Posterior cingulate gyrus (tissue), 11 donors: ENCODE measurements at regions not wholly inside any gene's neighbourhood (a gene's known extent, or its start where the extent isn't known, plus 50 kb on each side); places are given as distances from the start of the nearest gene placed in this dataset.
"Not testable (repeated sequence)": the region's sequence is repeated elsewhere in the genome, so short reads cannot be mapped to it uniquely, and the experiment has no call there.

Source experiments
- DNase-seq, 10 donors: peaks; one replicate each; pipeline versions ENCODE4 v3.0.0 to v3.0.0-alpha.2; 2020 to 2021; ENCODE audit warnings: mixed read lengths in 3 of 10
- intact Hi-C: fragments of 100-400 bp; cut with DNase I; formaldehyde crosslinking; loops from one replicate; pipeline ENCODE4 v1.15.1; 2023

DNA sequence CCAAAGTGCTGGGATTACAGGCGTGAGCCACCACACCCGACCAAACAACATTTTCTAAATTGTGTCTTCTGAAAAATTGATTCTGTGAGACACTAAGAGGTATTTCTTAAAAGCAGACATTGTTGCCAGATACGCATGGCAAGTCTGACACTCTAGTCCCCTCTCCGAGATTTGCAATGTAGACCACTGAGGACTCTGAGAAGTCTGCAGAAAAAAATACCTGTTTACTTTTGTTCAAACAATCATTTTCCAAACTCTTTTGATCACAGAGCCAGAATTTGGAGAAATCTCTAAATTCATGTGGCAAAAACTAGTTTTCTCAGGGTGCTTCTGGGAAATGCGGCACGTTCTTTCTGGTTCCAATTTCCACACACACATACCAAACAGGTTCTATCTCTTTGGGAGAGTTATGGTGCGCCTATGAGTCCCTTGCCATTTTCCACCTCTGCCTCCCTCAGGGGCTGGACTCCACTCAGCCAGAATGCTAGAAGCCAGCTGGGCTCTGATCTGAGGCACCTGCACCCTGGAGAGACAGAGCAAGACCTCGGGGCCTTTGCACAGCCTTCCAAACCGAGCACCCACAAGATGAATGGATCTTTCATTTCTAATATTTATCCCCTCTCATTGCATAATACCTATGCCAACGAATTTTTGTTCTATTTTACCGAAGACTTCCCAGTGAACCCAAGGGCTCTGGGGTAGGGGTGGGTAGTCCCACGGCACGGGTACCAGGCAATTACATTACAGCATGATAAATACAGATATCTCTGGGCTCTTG lies 152.7 kb downstream of the MYCN start:
- DNase-seq: no peak
- intact Hi-C loops: no loop called here

DNA sequence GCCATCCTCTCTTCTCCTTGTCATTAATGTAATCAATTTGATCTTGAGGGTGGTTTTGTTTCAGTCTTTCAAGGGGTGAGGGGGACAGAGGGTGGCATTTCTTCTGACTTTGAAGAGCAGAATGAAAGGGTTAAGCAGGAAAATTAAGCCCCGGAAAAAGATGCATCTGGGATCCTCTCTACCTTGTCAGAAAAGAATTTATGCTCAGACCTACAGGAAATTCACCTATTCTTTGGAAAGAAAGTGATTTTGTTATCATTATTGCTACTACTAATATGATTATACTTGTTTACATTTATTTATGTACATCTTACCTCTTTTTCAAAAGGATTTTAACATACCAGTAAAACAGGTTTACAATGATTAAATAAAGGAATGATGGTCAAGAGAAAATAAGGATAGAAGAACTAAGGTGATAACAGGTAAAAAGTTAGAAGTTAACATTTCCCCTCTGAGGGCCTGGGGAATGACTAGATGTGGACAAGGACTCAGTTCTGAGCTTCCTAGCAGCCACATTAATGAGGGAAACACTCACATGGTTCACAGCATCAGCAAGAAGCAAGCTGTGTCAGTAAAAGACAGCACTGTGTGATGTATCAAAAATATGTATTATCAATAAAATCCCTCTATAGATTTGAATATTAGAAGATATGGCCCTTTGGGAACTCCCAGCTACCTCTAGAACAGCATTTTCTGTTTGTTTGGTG lies 151.4 kb downstream of the MYCN start:
- intact Hi-C loops: no loop called here
- no peak for DNase-seq

DNA sequence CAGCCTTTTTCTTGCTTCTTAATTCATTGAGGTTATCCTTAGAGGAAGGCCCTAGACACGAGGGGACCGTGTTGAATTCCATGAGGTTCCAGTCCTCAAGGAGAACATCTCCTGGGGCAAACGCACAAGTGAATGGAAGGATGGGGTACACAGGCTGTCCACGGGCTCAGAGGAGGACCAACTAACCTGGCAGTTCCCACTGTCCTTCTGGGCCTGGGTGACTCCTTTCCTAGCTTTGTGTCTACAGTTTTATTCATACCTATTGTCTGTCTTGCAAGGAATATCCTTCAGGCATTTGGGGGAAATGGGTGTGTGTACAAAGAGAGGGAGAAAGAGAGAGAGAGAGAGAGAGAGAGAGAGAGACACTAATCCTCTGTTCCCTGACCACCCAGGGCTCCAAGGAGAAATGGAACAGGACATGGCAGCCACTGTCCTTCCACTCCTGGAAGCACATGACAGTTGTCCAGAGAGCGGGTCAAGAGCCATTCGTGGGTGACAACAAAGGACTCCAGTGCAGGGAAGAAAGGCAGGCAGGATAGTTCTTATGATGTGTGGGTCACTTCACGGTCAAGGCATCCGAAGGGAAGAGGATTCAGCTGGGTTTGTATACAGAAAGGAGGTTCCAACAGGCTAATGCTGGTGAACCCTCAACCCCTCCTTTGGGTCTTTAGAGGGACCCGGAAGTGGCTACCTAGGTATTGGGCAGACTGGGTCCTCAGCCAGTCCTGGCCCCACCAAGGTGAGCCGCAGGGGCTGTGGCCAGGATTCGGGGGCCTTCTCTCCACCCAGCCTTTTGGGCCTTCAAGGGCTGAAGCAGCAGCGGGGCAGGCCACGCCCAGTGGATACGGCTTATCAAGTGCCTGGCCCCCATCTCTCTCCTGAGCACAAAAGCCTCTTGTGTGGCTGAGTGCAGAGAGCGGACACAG lies 150.6 kb downstream of the MYCN start:
- intact Hi-C loops: no loop called here
- peak in 1 of 10 donors; percentile 81 for DNase-seq

DNA sequence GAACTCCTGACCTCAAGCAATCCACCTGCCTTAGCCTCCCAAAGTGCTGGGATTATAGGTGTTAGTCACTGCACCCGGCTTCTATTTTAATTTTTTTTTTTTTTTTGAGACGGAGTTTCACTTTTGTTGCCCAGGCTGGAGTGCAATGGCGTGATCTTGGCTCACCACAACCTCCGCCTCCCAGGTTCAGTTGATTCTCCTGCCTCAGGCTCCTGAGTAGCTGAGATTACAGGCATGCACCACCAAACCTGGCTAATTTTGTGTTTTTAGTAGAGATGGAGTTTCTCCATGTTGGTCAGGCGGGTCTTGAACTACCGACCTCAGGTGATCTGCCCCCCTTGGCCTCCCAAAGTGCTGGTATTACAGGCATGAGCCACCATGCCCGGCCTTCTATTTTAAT lies 149.1 kb downstream of the MYCN start:
- DNase-seq, intact Hi-C loops: not testable (repeated sequence)

DNA sequence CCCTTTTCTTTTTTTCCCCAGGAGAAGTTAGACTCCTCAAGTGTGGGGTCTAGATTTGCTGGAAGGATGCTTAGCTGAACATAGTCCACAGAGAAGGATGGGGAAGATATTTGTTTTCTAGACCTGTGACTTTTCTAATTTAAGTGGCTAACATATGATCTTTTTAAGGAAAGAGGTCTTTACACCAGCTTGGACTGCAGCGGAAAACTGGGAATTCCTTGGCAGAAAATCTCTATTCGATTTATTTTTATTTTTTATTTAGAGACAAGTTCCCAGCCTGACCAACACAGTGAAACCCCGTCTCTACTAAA lies 148.4 kb downstream of the MYCN start:
- intact Hi-C loops: no loop called here
- no peak for DNase-seq

DNA sequence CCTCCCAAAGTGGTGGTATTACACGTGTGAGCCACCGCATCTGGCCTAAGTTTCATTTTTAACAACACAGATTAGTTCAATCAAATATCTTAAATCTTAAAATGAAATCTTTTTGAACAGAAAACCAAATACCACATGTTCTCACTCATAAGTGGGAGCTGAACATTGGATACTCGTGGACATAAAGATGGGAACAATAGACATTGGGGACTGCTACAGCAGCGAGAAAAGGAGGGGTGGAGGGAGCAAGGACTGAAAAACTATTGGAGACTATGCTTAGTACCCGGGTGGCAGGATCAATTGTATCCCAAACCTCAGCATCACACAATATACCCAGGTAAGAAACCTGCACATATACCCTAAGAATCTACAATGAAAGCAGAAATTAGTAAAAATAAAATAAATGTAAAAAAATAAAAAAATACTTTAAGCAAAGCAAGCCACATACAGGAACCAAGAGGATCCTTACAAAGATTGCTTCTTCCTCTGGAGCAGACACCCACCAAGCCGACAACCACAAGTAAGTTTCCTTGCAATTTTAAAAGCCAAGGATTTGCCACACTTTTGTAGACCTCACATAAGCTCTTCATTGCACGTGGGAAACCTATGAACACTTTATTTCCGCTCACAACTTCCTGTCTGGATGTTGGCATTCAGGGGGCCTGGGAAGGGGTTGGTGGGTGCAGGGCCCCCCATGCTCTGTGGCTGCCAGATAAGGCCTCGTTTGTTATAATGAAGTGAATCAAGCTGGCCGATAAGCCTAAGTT lies 147.9 kb downstream of the MYCN start:
- intact Hi-C loops: no loop called here
- no peak for DNase-seq

DNA sequence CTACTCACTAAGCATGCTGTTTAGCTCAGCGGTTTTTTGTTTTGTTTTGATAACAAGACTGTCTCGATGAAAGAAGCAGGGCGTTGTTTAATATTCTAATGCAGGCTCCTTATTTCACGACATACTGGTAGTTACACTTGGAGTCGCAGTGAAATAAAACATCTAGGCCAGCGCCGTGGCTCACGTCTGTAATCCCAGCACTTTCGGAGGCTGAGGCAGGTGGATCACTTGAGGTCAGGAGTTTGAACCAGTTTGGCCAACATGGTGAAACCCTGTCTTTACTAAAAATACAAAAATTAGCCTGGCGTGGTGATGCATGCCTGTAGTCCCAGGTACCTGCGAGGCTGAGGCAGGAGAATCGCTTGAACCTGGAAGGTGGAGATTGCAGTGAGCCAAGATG lies 145.8 kb downstream of the MYCN start:
- intact Hi-C loops, DNase-seq: not testable (repeated sequence)

DNA sequence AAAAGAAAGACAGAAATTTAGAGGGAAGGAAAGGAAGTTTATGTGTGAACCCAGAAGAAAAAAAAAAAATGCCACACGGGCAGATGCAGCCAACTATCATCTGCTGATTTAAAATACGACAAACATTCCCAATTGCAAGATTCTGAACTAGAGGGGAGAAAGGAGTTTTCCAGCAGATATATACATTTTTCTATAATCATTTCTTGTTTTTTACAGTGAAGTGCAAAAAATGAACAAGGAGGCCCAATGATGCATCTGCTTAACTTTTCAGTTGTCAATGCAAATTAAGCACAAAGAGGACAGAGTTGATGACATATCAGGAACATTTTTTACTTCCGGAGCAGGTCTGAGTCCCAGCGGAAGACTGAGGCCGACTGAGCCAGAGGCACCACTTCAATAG lies 144.7 kb downstream of the MYCN start:
- no peak for DNase-seq
- intact Hi-C loops: no loop called here

DNA sequence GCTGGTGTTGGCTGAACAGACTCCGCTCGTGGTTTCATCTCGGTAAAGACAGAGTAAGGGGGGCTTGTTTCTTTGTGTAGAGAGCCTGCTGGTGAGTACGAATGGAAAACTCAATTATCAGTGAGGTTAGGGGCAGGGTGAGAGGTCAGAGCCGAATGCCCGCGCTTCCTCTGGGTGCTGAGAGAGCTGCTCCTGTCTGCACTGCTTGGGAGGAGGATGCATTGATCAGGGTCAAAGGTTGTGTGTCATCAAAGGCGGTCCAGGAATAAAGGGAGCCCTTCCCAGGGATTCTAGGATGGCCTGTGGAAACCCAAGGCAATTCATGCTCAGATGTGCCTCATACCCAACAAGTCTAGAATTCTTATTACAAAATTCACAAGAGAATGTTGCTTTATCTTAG lies 143.9 kb downstream of the MYCN start:
- no peak for DNase-seq
- intact Hi-C loops: no loop called here

DNA sequence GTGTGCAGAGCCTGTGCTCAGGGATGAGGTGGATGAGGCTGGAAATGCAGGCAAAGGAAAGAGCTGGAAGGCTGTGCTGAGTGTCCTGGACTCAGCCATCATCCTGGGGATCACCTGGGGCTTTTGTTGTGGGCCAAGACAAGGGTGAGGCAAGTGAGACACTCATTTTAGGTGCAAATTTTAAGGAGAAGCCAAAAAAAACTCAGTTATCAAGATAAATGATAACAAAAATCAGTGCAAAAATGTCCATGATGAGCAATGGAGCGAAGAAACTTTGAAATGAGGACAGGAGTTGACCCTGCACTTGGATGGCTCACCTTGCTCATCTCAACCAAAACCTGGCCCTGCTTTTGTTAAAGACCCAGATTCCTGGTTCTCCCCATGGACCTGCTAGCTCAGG lies 141.9 kb downstream of the MYCN start:
- DNase-seq: peak in 1 of 10 donors; percentile 33
- intact Hi-C loops: no loop called here

DNA sequence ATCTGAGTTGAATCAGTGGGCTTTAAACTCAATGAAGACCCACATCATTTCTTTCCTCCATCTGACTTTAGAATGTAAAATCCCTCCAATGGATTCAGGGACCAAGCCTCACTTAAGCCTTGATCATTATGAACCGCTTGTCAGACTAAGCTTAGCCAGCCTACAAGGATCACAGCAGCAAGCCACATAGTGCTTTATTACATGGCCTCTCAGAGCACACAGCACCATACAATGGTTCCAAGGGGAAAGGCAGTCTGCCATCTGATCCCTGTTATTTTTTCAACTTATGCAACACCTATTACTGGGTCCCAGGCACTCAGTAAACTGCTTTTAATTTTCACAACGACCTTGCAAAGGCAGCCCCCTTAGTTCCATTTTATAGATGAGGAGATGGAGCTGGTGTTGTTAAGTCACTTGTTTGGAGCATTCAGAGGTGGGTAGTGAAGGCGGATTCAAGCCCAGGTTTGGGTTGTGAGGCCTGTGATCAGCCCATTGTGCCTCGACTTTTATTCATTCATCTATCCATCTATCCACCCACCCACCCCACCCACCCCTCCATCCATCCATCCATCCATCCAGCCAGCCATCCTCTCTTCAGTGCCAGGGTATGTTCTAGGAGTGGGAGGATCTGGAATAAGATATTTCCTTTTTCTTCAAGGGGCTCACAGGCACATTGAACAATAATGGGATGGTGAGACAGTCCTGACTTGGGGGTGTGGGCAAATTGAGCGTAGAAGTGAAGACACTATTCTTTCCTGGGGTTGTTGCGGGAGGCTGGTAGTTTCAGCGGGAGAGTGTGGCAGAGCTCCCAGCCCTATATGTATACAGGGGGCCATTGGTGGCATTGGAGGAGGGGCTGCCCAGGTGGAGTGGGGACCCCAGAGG lies 141.2 kb downstream of the MYCN start:
- intact Hi-C loops: no loop called here

DNA sequence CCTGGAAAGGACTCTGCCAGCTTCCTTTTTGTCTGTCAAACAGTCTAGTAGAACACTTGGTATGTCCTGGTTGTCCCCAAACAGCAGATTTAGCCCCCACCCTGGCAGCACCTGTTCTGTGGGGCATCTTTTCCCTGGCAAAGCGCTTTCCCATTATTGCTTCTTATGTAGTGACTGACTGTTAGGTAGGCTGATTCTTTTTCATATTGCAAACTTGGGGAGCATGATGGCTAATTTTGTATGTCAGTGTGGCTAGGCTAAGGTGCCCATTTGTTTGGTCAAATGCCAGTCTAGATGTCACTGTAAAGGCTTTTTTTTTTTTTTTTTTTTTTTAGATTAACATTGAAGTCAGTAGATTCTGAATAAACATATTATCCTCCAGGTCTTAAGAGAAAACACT lies 140.2 kb downstream of the MYCN start:
- DNase-seq: no peak
- intact Hi-C loops: no loop called here

More for the DNA sequence above, 141.2 kb downstream of the MYCN start:
- DNase-seq: peak in 1 of 10 donors; percentile 4

DNA sequence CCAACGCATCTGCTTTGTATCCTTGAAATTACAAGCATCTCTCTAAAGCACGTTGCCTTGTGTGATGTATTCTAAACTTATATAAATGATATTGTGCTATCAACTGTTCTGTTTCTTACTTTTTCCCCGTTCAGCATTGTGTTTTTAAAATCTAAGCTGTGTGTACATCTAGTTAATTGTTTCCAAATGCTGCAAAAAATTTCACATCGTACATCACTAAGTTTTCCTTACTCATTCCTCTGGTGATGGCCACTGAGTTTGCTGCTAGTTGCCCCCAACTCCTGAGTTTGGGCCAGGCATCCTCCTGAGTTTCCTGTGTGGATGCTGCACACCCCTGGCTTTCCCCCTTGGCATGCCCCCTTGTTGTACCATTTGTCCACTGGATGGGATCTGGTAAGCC lies 139.7 kb downstream of the MYCN start:
- no peak for DNase-seq
- intact Hi-C loops: no loop called here

DNA sequence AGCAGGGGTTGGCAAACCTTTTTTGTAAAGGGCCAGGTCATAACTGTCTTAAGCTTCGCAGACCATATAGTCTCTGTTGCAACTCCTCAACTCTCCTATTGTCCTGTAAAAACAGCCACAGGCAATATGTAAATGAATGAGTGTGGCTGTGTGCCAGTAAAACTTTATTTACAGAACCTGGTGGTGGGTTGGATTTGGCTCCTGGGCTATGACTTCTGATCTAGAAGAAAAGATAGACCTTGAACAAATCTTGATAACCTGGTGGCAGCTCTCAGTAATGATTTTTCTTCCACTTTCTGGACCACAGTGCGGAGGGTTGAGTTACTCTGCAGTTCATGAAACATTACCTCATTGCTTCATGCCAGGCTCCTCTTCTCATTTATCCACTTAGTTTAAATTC lies 139.3 kb downstream of the MYCN start:
- DNase-seq: no peak
- intact Hi-C loops: no loop called here

DNA sequence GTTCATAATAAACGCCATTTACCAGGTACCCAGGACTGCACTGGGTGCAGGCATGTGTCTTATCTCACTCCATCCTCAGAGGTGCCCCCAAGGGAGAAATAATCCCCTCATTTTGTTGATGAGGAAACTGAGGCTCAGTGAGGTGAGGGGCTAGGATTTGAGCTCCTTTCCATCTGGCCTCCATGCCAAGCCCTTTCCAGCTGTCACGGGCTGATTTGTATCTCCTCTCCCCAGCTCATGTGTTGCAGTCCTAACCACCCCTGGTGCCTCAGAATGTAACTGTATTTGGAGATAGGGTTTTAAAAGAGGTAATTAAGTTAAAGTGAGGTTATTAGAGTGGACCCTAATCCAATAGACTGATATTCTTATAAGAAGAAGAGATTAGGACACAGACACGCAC lies 137.3 kb downstream of the MYCN start:
- no peak for DNase-seq
- intact Hi-C loops: no loop called here

DNA sequence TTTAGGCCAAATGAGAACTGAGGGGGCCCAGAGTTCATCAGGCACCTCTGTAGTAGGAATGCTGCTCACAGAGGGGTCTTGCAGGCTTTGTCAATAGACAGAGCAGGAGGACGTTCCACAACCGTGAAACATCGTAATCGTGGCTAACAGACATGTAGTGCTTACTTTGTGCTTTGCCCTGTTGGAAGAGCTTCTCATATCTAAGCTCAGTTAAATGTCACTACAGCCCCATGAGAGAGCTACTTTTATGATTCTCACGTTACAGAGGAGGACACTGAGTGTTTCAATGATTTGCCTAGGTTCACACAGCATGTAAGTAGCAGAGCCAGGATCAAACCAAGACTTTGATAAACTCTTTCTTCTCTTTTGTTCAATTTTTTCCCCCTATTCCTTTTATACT lies 136.6 kb downstream of the MYCN start:
- intact Hi-C loops: no loop called here
- DNase-seq: no peak

DNA sequence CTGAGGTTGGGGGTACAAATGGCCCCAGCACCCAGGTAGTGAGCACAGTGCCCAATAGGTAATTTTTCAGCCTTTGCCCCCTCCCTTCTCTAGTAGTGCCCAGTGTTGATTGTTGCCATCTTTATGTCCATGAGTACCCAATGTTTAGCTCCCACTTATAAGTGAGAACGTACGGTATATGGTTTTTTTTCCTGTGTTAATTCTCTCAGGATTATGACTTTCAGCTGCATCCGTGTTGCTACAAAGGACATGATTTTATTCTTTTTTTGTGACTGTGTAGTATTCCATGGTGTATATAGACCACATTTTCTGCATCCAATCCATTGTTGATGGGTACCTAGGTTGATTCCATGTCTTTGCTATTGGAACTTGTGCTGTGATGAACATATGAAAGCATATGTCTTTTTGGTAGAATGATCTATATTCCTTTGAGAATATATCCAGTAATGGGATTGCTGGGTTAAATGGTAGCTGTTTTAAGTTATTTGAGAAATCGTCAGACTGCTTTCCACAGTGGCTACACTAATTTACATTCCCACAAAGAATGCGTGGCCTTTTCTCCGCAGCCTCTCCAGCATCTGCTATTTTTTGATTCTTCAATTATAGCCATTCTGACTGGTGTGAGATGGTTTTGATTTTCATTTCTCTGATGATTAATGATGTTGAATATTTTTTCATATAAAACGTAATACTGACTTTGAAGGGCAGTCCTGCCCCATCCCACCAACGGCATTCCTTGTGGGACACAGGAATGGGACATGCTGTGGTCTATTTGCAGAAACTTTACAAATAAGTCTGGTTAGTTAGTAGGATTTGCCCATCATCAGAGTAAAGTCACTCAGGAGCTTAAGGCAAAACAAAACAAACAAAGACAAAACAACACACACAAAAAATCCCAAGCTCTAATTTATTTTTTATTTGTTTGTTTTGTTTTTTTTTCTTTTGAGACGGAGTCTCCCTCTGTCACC lies 135.0 kb downstream of the MYCN start:
- intact Hi-C loops: no loop called here
- no peak for DNase-seq

DNA sequence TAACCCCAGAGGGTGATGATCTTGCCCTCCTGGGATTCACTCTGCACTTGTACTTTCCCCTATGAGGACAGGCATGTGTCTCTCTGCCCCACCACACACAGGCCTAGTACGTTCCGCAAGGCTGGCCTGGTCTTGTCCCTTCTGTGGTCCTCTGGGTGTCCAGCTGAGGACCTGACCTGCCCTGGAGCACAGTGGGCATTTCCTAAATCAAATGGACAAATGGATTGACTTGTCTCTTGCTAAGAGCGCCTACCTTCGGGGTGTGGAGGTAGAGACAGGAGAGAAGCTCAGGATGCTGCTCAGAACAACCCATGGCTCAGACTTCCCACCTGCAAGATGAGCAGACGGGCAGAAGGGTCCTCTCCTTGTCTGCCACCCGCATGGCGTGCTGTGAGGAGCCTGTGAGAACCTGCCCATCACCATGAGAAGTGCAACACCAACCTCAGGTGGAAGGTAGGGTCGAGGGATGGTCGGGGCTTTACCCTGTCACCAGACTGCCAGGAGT lies 133.6 kb downstream of the MYCN start:
- intact Hi-C loops: no loop called here

More for the DNA sequence above, 133.6 kb downstream of the MYCN start:
- no peak for DNase-seq
